ENCODE measurements at regions not wholly inside any gene's neighbourhood (a gene's known extent, or its start where the extent isn't known, plus 50 kb on each side); places are given as distances from the start of the nearest gene placed in this dataset.

- TF ChIP-seq, protein P1, sequence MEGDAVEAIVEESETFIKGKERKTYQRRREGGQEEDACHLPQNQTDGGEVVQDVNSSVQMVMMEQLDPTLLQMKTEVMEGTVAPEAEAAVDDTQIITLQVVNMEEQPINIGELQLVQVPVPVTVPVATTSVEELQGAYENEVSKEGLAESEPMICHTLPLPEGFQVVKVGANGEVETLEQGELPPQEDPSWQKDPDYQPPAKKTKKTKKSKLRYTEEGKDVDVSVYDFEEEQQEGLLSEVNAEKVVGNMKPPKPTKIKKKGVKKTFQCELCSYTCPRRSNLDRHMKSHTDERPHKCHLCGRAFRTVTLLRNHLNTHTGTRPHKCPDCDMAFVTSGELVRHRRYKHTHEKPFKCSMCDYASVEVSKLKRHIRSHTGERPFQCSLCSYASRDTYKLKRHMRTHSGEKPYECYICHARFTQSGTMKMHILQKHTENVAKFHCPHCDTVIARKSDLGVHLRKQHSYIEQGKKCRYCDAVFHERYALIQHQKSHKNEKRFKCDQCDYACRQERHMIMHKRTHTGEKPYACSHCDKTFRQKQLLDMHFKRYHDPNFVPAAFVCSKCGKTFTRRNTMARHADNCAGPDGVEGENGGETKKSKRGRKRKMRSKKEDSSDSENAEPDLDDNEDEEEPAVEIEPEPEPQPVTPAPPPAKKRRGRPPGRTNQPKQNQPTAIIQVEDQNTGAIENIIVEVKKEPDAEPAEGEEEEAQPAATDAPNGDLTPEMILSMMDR (IDR thresholded peaks at IDR 0.05 in 8 of 11, conservative IDR thresholded peaks at IDR 0.05 in 3 of 11): no peak
- TF ChIP-seq POLR2A (IDR thresholded peaks at IDR 0.05): no peak
- TF ChIP-seq POLR2AphosphoS5 (IDR thresholded peaks at IDR 0.05): no peak
Observed at GRCh38 chr20:40925829-40926510, 102.7 kb upstream of the TOP1 start.

All from spleen (tissue), 7 donors.